IPS-18a (cell line): ENCODE measurements at regions not wholly inside any gene's neighbourhood (a gene's known extent, or its start where the extent isn't known, plus 50 kb on each side); places are given as distances from the start of the nearest gene placed in this dataset.
"Not testable (repeated sequence)": the region's sequence is repeated elsewhere in the genome, so short reads cannot be mapped to it uniquely, and the experiment has no call there.

Experiments used
- H3K27ac ChIP-seq: one replicate; pipeline ENCODE4 v1.5.1; 2013; ENCODE audit warnings: low read length
- H3K27me3 ChIP-seq: one replicate; pipeline ENCODE4 v1.6.1; 2013; ENCODE audit warnings: mild to moderate bottlenecking, low read length; ENCODE audit not compliant: control insufficient read depth, insufficient read depth
- H3K36me3 ChIP-seq: one replicate; pipeline ENCODE4 v1.6.1; 2013; ENCODE audit warnings: low read depth, low read length; ENCODE audit not compliant: control insufficient read depth
- H3K4me1 ChIP-seq: one replicate; pipeline ENCODE4 v1.6.1; 2013; ENCODE audit warnings: low read depth, low read length; ENCODE audit not compliant: control insufficient read depth
- H3K4me3 ChIP-seq: one replicate; pipeline ENCODE4 v1.5.1; 2013; ENCODE audit warnings: low read length
- H3K9ac ChIP-seq: one replicate; pipeline ENCODE4 v1.6.1; 2013; ENCODE audit warnings: mild to moderate bottlenecking, low read length, moderate library complexity
- H3K9me3 ChIP-seq: one replicate; pipeline ENCODE4 v1.6.1; 2013; ENCODE audit warnings: low read depth, low read length; ENCODE audit not compliant: control insufficient read depth

- H3K9ac ChIP-seq: no peak overlapping the region
- H3K9me3 ChIP-seq: peaks cover 10% of the 10 kb centered on the region
- no peaks in the 10 kb centered on the region for H3K27me3 ChIP-seq
- H3K36me3 ChIP-seq: no peaks in the 10 kb centered on the region
- H3K4me3 ChIP-seq: no peak overlapping the region
- no peak overlapping the region for H3K27ac ChIP-seq
- peaks cover 12% of the 10 kb centered on the region for H3K4me1 ChIP-seq
Measured at GRCh38 chr2:240191001-240191400, 50.5 kb upstream of the OTOS start.

GRCh38 chr2:240192661-240193060 is 52.2 kb upstream of the OTOS start:
- H3K27ac ChIP-seq: no peak overlapping the region
- H3K9ac ChIP-seq: no peak overlapping the region
- no peaks in the 10 kb centered on the region for H3K36me3 ChIP-seq
- peaks cover 5% of the 10 kb centered on the region for H3K9me3 ChIP-seq
- H3K27me3 ChIP-seq: no peaks in the 10 kb centered on the region
- H3K4me3 ChIP-seq: no peak overlapping the region
- H3K4me1 ChIP-seq: peaks cover 12% of the 10 kb centered on the region

GRCh38 chr2:240194341-240194762 is 53.9 kb upstream of the OTOS start:
- Histone ChIP-seq H3K4me1 (peaks cover 12% of the 10 kb centered on the region), H3K4me3 (peak overlapping the region; percentile 16)
- not testable (repeated sequence) for H3K27ac ChIP-seq, H3K27me3 ChIP-seq, H3K9me3 ChIP-seq, H3K9ac ChIP-seq, H3K36me3 ChIP-seq

- no peaks in the 10 kb centered on the region for H3K27me3 ChIP-seq
- H3K4me1 ChIP-seq: peaks cover 12% of the 10 kb centered on the region
- H3K27ac ChIP-seq: no peak overlapping the region
- no peak overlapping the region for H3K9ac ChIP-seq
- H3K4me3 ChIP-seq: no peak overlapping the region
- H3K9me3 ChIP-seq: no peaks in the 10 kb centered on the region
- no peaks in the 10 kb centered on the region for H3K36me3 ChIP-seq
Measured at GRCh38 chr2:240195316-240195861, 54.9 kb upstream of the OTOS start.

GRCh38 chr2:240196716-240197461 is 56.4 kb upstream of the OTOS start:
- no peaks in the 10 kb centered on the region for H3K36me3 ChIP-seq
- H3K27ac ChIP-seq: no peak overlapping the region
- peaks cover 12% of the 10 kb centered on the region for H3K4me1 ChIP-seq
- H3K9ac ChIP-seq: no peak overlapping the region
- H3K27me3 ChIP-seq: no peaks in the 10 kb centered on the region
- H3K9me3 ChIP-seq: no peaks in the 10 kb centered on the region
- no peak overlapping the region for H3K4me3 ChIP-seq

- Histone ChIP-seq H3K4me1 (peaks cover 12% of the 10 kb centered on the region), H3K9me3 (no peaks in the 10 kb centered on the region), H3K27ac (no peak overlapping the region), H3K4me3 (no peak overlapping the region), H3K36me3 (no peaks in the 10 kb centered on the region), H3K27me3 (no peaks in the 10 kb centered on the region), H3K9ac (no peak overlapping the region)
Measured at GRCh38 chr2:240197462-240198139, 57.1 kb upstream of the OTOS start.

GRCh38 chr2:240198226-240198625 is 57.8 kb upstream of the OTOS start:
- Histone ChIP-seq H3K4me1 (peaks cover 12% of the 10 kb centered on the region), H3K4me3 (no peak overlapping the region), H3K9me3 (no peaks in the 10 kb centered on the region), H3K9ac (no peak overlapping the region), H3K27me3 (no peaks in the 10 kb centered on the region), H3K36me3 (no peaks in the 10 kb centered on the region), H3K27ac (no peak overlapping the region)

GRCh38 chr2:240199133-240199870 is 58.8 kb upstream of the OTOS start:
- Histone ChIP-seq H3K4me1 (peaks cover 7% of the 10 kb centered on the region), H3K4me3 (no peak overlapping the region), H3K27ac (no peak overlapping the region), H3K9me3 (no peaks in the 10 kb centered on the region), H3K36me3 (no peaks in the 10 kb centered on the region), H3K27me3 (no peaks in the 10 kb centered on the region), H3K9ac (no peak overlapping the region)

- Histone ChIP-seq H3K9me3 (no peaks in the 10 kb centered on the region), H3K4me3 (no peak overlapping the region), H3K27me3 (no peaks in the 10 kb centered on the region), H3K36me3 (no peaks in the 10 kb centered on the region), H3K9ac (no peak overlapping the region), H3K27ac (no peak overlapping the region), H3K4me1 (peaks cover 11% of the 10 kb centered on the region)
Measured at GRCh38 chr2:240200230-240201051, 60.0 kb upstream of the OTOS start.

GRCh38 chr2:240201866-240202265 is 61.4 kb upstream of the OTOS start:
- no peak overlapping the region for H3K27ac ChIP-seq
- H3K4me1 ChIP-seq: peaks cover 19% of the 10 kb centered on the region
- H3K27me3 ChIP-seq: no peaks in the 10 kb centered on the region
- no peaks in the 10 kb centered on the region for H3K9me3 ChIP-seq
- no peaks in the 10 kb centered on the region for H3K36me3 ChIP-seq
- H3K9ac ChIP-seq: no peak overlapping the region
- H3K4me3 ChIP-seq: no peak overlapping the region

- Histone ChIP-seq H3K36me3 (no peaks in the 10 kb centered on the region), H3K9me3 (no peaks in the 10 kb centered on the region), H3K9ac (no peak overlapping the region), H3K4me3 (no peak overlapping the region), H3K27ac (no peak overlapping the region), H3K4me1 (peaks cover 19% of the 10 kb centered on the region), H3K27me3 (no peaks in the 10 kb centered on the region)
Measured at GRCh38 chr2:240202586-240202985, 62.1 kb upstream of the OTOS start.
